NOMO-1 treated with DMSO at 0.1 percent for 48 hours (cell line): ENCODE measurements at regions not wholly inside any gene's neighbourhood (a gene's known extent, or its start where the extent isn't known, plus 50 kb on each side); places are given as distances from the start of the nearest gene placed in this dataset.

Experiments used
- DNase-seq: peaks from one replicate; lab custom pipeline; 2025; ENCODE audit not compliant: unreplicated experiment; lab: John Stamatoyannopoulos, UW

- DNase-seq: no peak
These were observed 66.8 kb upstream of the MAP1B start for GRCh38 chr5:72040513-72040912.

GRCh38 chr5:72041654-72042053 is 65.6 kb upstream of the MAP1B start:
- no peak for DNase-seq

- no peak for DNase-seq
These were observed 65.2 kb upstream of the MAP1B start for GRCh38 chr5:72042097-72042496.

- DNase-seq: no peak
These were observed 61.6 kb upstream of the MAP1B start for GRCh38 chr5:72045692-72046091.

- no peak for DNase-seq
These were observed 61.2 kb upstream of the MAP1B start for GRCh38 chr5:72046106-72046505.

GRCh38 chr5:72055636-72056035 is 51.6 kb upstream of the MAP1B start:
- DNase-seq: no peak
